ENCODE measurements at regions not wholly inside any gene's neighbourhood (a gene's known extent, or its start where the extent isn't known, plus 50 kb on each side); places are given as distances from the start of the nearest gene placed in this dataset.
"Not testable (repeated sequence)": the region's sequence is repeated elsewhere in the genome, so short reads cannot be mapped to it uniquely, and the experiment has no call there.

DNA sequence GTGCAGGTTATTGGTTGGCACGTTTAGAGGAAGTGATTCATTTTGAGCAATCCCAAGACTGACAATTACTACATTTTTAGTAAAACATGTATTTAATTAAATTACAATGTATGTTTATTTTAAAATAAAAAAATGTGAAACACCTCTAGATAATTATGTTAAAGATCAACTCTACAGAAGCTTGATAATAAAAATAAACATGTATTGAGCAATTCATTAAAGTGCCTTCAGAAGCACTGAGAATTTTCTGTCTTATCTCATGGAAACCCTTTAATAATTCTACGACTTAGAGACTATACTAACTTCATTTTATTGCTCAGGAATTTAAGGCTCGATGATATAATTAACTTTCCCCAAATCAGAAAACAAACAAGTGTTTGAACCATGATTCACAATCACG lies 208.0 kb upstream of the BRINP3 start:
- Mint-ChIP-seq H3K9me3 (peaks cover 3 to 23% (median 7%) of the 10 kb centered on the region in 9 donors), H3K27me3 (no peaks in the 10 kb centered on the region), H3K27ac (no peak overlapping the region), H3K4me1 (no peaks in the 10 kb centered on the region), H3K36me3 (no peaks in the 10 kb centered on the region), H3K4me3 (no peak overlapping the region)
- POLR2A ChIA-PET: no interaction called here
- DNase-seq (no peak), ATAC-seq (no peak)

DNA sequence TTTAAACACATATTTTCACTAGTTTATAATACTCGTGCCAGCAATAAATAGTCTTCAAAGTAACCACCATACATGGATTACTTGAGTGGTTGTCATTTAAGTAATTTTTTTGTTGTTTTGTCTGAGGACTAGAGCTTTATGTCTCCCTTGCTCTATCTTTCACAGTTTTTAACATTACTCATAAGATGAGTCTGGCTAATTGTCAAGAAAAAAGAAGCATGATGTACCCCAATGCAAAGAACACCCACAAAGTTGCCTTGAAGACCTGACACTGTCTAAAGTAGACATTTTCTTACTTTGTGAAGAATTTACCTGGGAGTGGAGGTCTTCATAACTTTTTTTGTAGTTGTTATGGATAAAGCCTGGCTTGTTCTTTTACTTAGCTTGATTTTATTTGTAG lies 210.4 kb upstream of the BRINP3 start:
- Mint-ChIP-seq H3K4me3 (no peak overlapping the region), H3K27ac (no peak overlapping the region), H3K9me3 (peaks cover 3 to 23% (median 11%) of the 10 kb centered on the region in 9 donors), H3K27me3 (no peaks in the 10 kb centered on the region), H3K36me3 (no peaks in the 10 kb centered on the region), H3K4me1 (no peaks in the 10 kb centered on the region)
- DNase-seq: no peak
- POLR2A ChIA-PET: no interaction called here
- no peak for ATAC-seq

DNA sequence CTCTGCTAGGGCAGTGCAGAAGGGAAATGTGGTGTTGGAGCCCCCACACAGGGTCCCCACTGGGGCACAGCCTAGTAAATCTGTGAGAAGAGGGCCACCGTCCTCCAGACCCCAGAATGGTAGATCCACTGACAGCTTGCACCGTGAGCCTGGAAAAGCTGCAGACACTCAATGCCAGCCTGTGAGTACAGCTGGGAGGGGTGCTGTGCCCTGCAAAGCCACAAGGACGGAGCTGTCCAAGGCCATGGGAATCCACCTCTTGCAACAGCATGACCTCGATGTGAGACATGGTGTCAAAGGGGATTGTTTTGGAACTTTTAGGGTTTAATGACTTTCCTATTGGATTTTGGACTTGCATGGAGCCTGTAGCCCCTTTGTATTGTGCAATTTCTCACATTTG lies 220.8 kb upstream of the BRINP3 start:
- H3K36me3 Mint-ChIP-seq, H3K27ac Mint-ChIP-seq, H3K4me3 Mint-ChIP-seq, H3K27me3 Mint-ChIP-seq, DNase-seq, POLR2A ChIA-PET, ATAC-seq, H3K4me1 Mint-ChIP-seq: not testable (repeated sequence)
- H3K9me3 Mint-ChIP-seq: peaks cover 0 to 21% (median 7%) of the 10 kb centered on the region in 9 donors

DNA sequence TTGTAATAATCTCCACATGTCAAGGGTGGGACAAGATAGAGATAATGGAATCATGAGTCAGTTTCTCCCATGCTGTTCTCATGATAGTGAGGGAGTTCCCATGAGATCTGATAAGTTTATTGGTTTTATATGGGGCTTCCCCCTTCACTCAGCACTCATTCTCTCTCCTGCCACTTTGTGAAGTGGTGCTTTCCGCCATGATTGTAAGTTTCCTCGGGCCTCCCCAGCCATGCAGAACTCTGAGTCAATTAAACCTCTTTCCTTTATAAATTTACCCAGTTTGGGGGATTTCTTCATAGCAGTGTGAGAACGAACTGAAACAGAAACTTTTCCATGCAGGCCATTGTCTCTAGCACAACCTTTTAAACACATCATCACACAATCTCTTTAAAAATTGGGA lies 221.5 kb upstream of the BRINP3 start:
- DNase-seq (no peak), ATAC-seq (no peak)
- H3K4me3 Mint-ChIP-seq: no peak overlapping the region
- peaks cover 2 to 22% (median 11%) of the 10 kb centered on the region in 9 donors for H3K9me3 Mint-ChIP-seq
- no peaks in the 10 kb centered on the region for H3K4me1 Mint-ChIP-seq
- POLR2A ChIA-PET: no interaction called here
- no peak overlapping the region for H3K27ac Mint-ChIP-seq
- H3K27me3 Mint-ChIP-seq: no peaks in the 10 kb centered on the region
- H3K36me3 Mint-ChIP-seq: no peaks in the 10 kb centered on the region

DNA sequence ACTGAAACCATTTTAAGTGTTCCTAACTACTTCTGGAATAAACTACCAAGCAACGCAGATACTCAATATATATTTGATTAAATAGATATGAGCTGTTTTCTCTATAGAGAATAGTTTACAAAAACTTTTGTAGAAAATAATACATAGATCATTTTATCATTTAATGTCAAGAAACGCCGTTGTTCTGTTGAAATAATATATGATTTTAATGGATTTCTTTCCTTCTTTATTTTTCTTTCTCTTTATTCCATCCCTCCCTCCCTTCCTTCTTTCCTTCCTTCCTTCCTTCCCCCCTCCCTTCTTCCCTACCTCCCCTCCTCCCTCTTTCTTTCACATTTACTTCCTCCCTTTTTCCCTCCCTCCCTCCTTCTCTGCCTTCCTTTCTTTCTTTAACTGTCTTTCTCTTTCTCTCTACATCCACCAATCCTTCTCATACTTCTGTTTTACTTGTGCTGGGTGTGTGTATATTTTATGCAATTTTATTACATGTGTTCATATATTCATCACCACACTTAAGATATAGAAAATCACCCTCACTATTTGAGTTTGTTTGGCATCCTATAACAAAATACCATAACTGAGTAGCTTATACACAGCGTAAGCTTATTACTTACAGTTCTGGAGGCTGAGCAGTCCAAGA lies 230.9 kb upstream of the BRINP3 start:
- Mint-ChIP-seq H3K4me3 (no peak overlapping the region), H3K27ac (no peak overlapping the region), H3K9me3 (peaks cover 3 to 36% (median 9%) of the 10 kb centered on the region in 9 donors), H3K27me3 (no peaks in the 10 kb centered on the region), H3K4me1 (no peaks in the 10 kb centered on the region), H3K36me3 (peaks cover 0 to 1% (median 0%) of the 10 kb centered on the region in 3 donors)
- POLR2A ChIA-PET: no interaction called here
- ATAC-seq (no peak), DNase-seq (no peak)

DNA sequence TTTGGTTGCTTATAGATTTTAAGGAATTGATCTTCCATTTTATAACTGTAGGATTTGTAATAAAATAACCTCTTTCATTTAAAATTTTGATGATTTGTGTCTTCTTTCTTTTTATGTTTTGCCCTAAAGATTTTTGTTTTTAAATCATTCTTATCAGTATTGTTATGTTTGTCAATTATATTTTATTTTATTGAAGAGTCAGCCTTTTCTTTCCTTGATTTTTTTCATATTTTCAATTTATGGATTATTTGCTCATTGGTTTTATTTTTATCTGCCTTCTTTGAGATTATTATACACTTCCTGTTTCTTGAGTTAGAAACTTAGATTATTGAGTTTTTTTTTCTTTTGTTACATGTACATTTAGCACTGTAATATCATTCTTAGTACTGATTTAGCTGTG lies 233.4 kb upstream of the BRINP3 start:
- H3K4me3 Mint-ChIP-seq: no peak overlapping the region
- ATAC-seq (no peak), DNase-seq (no peak)
- H3K27me3 Mint-ChIP-seq: no peaks in the 10 kb centered on the region
- no peak overlapping the region for H3K27ac Mint-ChIP-seq
- POLR2A ChIA-PET: no interaction called here
- H3K36me3 Mint-ChIP-seq: peaks cover 0 to 1% (median 0%) of the 10 kb centered on the region in 3 donors
- no peaks in the 10 kb centered on the region for H3K4me1 Mint-ChIP-seq
- H3K9me3 Mint-ChIP-seq: peaks cover 3 to 28% (median 8%) of the 10 kb centered on the region in 9 donors

DNA sequence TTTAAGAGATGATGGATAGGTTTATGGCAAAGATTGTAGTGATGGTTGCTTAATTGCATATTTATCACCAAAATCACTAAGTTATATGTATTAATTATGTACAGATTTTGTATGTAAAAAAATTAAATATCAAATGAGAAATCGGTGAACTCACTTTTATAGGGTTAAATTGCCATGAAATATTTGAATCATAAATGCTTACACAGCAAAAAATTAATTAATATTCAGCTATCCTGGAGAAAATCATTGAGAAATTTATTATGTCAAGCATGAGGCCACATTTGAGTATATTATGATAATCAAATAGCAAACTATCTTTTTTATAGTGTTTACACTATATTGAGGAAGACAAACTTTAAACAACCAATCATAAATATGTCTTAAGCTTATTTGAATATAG lies 239.4 kb upstream of the BRINP3 start:
- POLR2A ChIA-PET: no interaction called here
- ATAC-seq: no peak
- peaks cover 0 to 18% (median 10%) of the 10 kb centered on the region in 9 donors for H3K9me3 Mint-ChIP-seq

DNA sequence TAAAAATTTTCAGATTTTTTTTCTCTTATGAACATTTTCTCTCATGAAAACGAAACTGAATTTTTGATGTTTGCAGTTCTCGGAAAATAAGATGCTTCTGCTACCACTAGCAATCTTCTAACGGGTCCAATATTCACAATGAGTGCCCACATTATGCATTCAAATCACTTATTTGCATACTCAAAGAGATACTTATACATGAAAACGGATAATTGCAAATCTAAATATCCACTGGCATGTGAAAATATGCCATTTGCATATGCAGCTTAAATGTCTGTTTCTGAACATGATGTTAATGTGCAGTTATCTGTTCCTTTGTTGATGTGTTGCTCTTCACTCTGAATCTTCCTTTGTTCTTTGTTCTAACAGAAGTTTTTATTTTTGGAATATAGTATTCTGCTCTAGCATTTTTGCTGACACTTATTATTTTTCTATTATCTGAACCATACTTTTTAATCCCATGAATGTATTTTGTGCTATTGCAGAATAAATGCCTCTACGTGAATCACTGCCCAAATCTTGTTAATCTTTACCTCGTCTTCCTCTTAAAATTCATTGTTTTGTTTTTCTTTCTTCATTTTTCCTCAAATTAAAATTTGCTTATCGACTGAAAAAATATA lies 259.4 kb upstream of the BRINP3 start:
- no peaks in the 10 kb centered on the region for H3K36me3 Mint-ChIP-seq
- H3K27ac Mint-ChIP-seq: no peak overlapping the region
- no peaks in the 10 kb centered on the region for H3K4me1 Mint-ChIP-seq
- H3K27me3 Mint-ChIP-seq: no peaks in the 10 kb centered on the region
- DNase-seq (no peak), ATAC-seq (no peak)
- no peak overlapping the region for H3K4me3 Mint-ChIP-seq
- POLR2A ChIA-PET: no interaction called here
- H3K9me3 Mint-ChIP-seq: peaks cover 0 to 5% (median 1%) of the 10 kb centered on the region in 9 donors

More for the DNA sequence above, 239.4 kb upstream of the BRINP3 start:
- Mint-ChIP-seq H3K36me3 (no peaks in the 10 kb centered on the region), H3K27ac (no peak overlapping the region), H3K4me1 (no peaks in the 10 kb centered on the region), H3K4me3 (no peak overlapping the region), H3K27me3 (no peaks in the 10 kb centered on the region)
- no peak for DNase-seq

DNA sequence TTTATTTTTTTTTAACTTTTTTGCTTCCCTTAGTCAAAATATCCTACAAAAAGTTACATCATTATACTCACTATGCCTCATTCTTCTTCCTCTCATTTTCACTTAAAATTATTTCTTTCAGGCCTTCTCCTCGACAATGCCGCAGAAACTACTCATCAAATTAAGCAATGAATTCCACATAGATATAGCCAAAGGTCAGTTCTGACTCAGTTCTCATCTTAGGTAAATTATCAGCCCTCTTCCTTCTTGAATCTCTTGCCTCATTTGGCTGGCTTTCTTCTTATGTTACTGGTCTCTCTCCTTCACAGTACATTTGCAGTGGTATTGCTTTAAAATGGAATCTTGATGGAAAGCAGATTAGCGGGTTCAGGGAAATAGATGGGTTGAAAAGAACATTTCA lies 260.7 kb upstream of the BRINP3 start:
- H3K4me3 Mint-ChIP-seq: no peak overlapping the region
- no peak for ATAC-seq
- DNase-seq: no peak
- H3K27me3 Mint-ChIP-seq: no peaks in the 10 kb centered on the region
- no peaks in the 10 kb centered on the region for H3K36me3 Mint-ChIP-seq
- POLR2A ChIA-PET: no interaction called here
- H3K4me1 Mint-ChIP-seq: no peaks in the 10 kb centered on the region
- H3K9me3 Mint-ChIP-seq: peaks cover 0 to 6% (median 0%) of the 10 kb centered on the region in 9 donors
- H3K27ac Mint-ChIP-seq: no peak overlapping the region

DNA sequence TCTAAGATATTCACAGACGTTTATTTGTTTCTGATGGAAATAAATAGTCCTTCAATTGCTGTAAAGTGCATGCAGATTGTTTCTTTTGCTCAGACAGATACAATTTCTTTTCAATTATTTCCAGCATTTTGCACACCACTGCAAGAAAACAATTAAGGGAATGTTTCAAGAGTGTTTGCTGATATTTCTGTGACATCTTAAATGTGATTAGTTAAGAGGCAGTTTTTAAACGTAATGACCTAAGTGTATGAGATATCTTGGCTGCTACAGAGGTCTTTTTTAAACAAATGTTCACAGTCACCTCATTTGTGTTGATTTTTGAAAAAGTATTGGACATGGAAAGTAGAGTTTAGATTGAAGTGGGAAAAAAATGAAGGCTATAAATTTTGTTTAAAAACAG lies 262.3 kb upstream of the BRINP3 start:
- no peak for DNase-seq
- no peak overlapping the region for H3K27ac Mint-ChIP-seq
- H3K4me1 Mint-ChIP-seq: no peaks in the 10 kb centered on the region
- POLR2A ChIA-PET: no interaction called here
- H3K9me3 Mint-ChIP-seq: peaks cover 0 to 10% (median 4%) of the 10 kb centered on the region in 9 donors
- H3K4me3 Mint-ChIP-seq: no peak overlapping the region
- no peaks in the 10 kb centered on the region for H3K27me3 Mint-ChIP-seq
- H3K36me3 Mint-ChIP-seq: no peaks in the 10 kb centered on the region
- no peak for ATAC-seq

DNA sequence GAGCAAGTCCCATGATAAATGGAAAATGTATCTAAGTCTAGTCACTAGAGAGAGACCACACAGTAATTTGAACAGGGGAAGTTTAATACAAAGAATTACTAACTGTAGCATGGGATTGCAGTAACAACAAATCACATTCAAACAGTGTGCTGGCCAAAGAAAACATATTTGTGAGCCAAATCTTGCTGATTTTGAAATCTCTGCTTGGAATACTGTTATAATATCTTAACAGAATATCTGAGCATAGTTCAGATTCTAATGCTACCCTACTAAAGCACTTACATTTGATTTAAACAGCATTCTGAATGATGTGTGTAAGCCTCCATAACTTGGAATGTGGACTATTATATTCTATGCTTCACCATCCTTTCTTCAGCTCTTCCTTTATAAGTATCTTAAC lies 270.0 kb upstream of the BRINP3 start:
- Mint-ChIP-seq H3K27ac (no peak overlapping the region), H3K4me1 (no peaks in the 10 kb centered on the region), H3K9me3 (peaks cover 0 to 13% (median 4%) of the 10 kb centered on the region in 9 donors), H3K4me3 (no peak overlapping the region), H3K27me3 (no peaks in the 10 kb centered on the region), H3K36me3 (no peaks in the 10 kb centered on the region)
- no peak for DNase-seq
- ATAC-seq: no peak
- POLR2A ChIA-PET: no interaction called here

DNA sequence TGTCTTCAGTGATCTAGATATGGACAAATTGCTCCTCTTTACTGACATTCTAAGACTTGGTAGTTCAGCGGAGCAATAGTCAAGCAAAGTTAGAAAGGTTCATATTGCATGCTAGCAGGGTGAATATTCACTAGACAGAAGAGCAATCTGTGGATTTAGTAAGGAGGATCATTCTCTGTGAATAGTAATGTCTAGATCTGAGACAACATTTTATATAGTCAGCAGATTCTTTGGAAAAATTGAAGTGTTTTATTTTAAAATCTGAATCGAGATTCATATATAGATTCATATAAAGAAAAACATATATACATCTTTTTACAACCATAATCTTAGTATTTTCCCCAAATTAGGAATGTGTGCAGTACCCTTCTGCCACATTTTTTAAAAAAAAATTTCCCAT lies 274.5 kb upstream of the BRINP3 start:
- ATAC-seq (no peak), DNase-seq (no peak)
- Mint-ChIP-seq H3K4me3 (no peak overlapping the region), H3K27me3 (no peaks in the 10 kb centered on the region), H3K27ac (no peak overlapping the region), H3K4me1 (no peaks in the 10 kb centered on the region), H3K9me3 (peaks cover 0 to 7% (median 0%) of the 10 kb centered on the region in 9 donors), H3K36me3 (no peaks in the 10 kb centered on the region)
- POLR2A ChIA-PET: no interaction called here

DNA sequence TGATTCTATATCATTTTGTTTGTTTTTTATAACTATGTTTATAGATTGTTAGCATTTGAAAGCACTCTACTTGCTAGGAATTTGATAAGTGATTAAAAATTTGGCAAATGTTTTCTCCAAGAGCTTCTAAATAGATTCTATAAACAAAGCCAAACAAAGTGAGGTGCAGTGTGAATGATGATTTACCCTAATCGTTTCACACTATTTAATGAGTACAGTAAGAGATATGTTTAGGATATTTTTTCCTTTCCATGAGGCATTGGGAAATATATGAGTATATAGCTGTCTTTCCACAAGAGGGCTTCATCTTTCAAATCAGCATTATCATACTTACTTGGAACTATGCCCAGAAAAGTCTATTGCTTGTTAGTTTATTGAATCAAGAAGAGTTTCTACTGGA lies 277.0 kb upstream of the BRINP3 start:
- Mint-ChIP-seq H3K9me3 (peaks cover 0 to 11% (median 0%) of the 10 kb centered on the region in 9 donors), H3K27ac (no peak overlapping the region), H3K4me3 (no peak overlapping the region), H3K36me3 (no peaks in the 10 kb centered on the region), H3K27me3 (no peaks in the 10 kb centered on the region), H3K4me1 (no peaks in the 10 kb centered on the region)
- POLR2A ChIA-PET: no interaction called here
- no peak for ATAC-seq
- no peak for DNase-seq

DNA sequence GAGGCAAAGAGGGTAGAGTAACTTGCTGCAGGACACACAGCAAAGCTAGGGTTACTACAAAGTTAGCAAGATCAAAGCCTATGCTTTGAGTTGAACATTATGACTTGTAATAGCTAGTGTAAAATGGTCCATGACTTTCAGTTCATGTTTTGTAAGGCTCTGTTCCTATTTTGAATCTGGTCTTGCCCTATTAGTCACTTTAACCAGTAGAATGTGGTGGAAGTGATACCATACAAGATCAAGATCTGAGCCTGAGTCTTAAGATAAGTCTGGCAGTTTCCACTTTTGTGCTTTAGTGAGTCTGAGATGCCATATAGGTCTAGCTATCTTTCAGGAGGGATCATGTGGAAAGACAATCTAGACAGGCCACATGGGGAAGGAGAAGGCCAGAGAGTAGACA lies 282.1 kb upstream of the BRINP3 start:
- Mint-ChIP-seq H3K9me3 (peaks cover 0 to 23% (median 0%) of the 10 kb centered on the region in 9 donors), H3K27ac (no peak overlapping the region), H3K4me1 (no peaks in the 10 kb centered on the region), H3K27me3 (no peaks in the 10 kb centered on the region), H3K36me3 (no peaks in the 10 kb centered on the region), H3K4me3 (no peak overlapping the region)
- ATAC-seq (no peak), DNase-seq (no peak)
- POLR2A ChIA-PET: interaction anchor here (0.5 kb wide), 1 partner anchor 40 kb away, joined by 3 read pairs; no protein-coding TSS in a partner anchor
